T-helper 17 cell (primary cell): ENCODE measurements at regions not wholly inside any gene's neighbourhood (a gene's known extent, or its start where the extent isn't known, plus 50 kb on each side); places are given as distances from the start of the nearest gene placed in this dataset.
"Not testable (repeated sequence)": the region's sequence is repeated elsewhere in the genome, so short reads cannot be mapped to it uniquely, and the experiment has no call there.

Source experiments
- ATAC-seq: fragments of 150-1000 bp; cut with Tn5 transposase; 2 replicates; pipeline ENCODE4 v1.10.0; 2021; ENCODE audit warnings: mild to moderate bottlenecking, moderate library complexity
- DNase-seq, 3 donors: peaks; one replicate each; pipeline versions ENCODE4 v3.0.0 to v3.0.0-alpha.2; 2020 to 2021
- H3K9me3 ChIP-seq: one replicate; pipeline ENCODE4 v1.7.0; 2013; ENCODE audit warnings: low read length, mild to moderate bottlenecking; ENCODE audit not compliant: control insufficient read depth, poor library complexity, severe bottlenecking
- H3K27ac Mint-ChIP-seq: one replicate; pipeline ENCODE4 v1.8.0; 2022; ENCODE audit warnings: mild to moderate bottlenecking, moderate library complexity, mixed read lengths
- H3K27me3 Mint-ChIP-seq: one replicate; pipeline ENCODE4 v1.8.0; 2022; ENCODE audit warnings: mixed read lengths
- H3K36me3 Mint-ChIP-seq: one replicate; pipeline ENCODE4 v1.8.0; 2022; ENCODE audit warnings: low read depth, mixed read lengths
- H3K4me1 Mint-ChIP-seq: one replicate; pipeline ENCODE4 v1.8.0; 2022; ENCODE audit warnings: mild to moderate bottlenecking, mixed read lengths
- H3K4me3 Mint-ChIP-seq: one replicate; pipeline ENCODE4 v1.8.0; 2022; ENCODE audit warnings: mild to moderate bottlenecking, moderate library complexity, mixed read lengths

- not testable (repeated sequence) for ATAC-seq, H3K9me3 ChIP-seq
Measured at GRCh38 chr14:105641951-105642350, 115.6 kb downstream of the TMEM121 start.

GRCh38 chr14:105642486-105642885 lies 116.1 kb downstream of the TMEM121 start:
- H3K27ac Mint-ChIP-seq, ATAC-seq, H3K36me3 Mint-ChIP-seq, H3K9me3 ChIP-seq, H3K4me1 Mint-ChIP-seq, DNase-seq, H3K4me3 Mint-ChIP-seq: not testable (repeated sequence)
- H3K27me3 Mint-ChIP-seq = peaks cover 17% of the 10 kb centered on the region

More at GRCh38 chr14:105641951-105642350, 115.6 kb downstream of the TMEM121 start:
- not testable (repeated sequence) for H3K27ac Mint-ChIP-seq, H3K4me1 Mint-ChIP-seq, H3K36me3 Mint-ChIP-seq, DNase-seq, H3K4me3 Mint-ChIP-seq
- peaks cover 16% of the 10 kb centered on the region for H3K27me3 Mint-ChIP-seq

- peaks cover 17% of the 10 kb centered on the region for H3K27me3 Mint-ChIP-seq
- not testable (repeated sequence) for H3K9me3 ChIP-seq, ATAC-seq, DNase-seq, H3K4me1 Mint-ChIP-seq, H3K4me3 Mint-ChIP-seq, H3K36me3 Mint-ChIP-seq, H3K27ac Mint-ChIP-seq
Measured at GRCh38 chr14:105643406-105644052, 117.1 kb downstream of the TMEM121 start.

- not testable (repeated sequence) for H3K36me3 Mint-ChIP-seq, H3K9me3 ChIP-seq, H3K4me3 Mint-ChIP-seq, DNase-seq, H3K27ac Mint-ChIP-seq, ATAC-seq, H3K4me1 Mint-ChIP-seq
- H3K27me3 Mint-ChIP-seq = peaks cover 17% of the 10 kb centered on the region
Measured at GRCh38 chr14:105644053-105644435, 117.7 kb downstream of the TMEM121 start.

- not testable (repeated sequence) for H3K36me3 Mint-ChIP-seq, H3K4me3 Mint-ChIP-seq, H3K27ac Mint-ChIP-seq, H3K4me1 Mint-ChIP-seq, H3K9me3 ChIP-seq, ATAC-seq, DNase-seq
- H3K27me3 Mint-ChIP-seq = peaks cover 17% of the 10 kb centered on the region
Measured at GRCh38 chr14:105644457-105644856, 118.1 kb downstream of the TMEM121 start.

GRCh38 chr14:105644891-105645290 lies 118.5 kb downstream of the TMEM121 start:
- H3K9me3 ChIP-seq, H3K4me1 Mint-ChIP-seq, H3K4me3 Mint-ChIP-seq, H3K27ac Mint-ChIP-seq, DNase-seq, ATAC-seq, H3K36me3 Mint-ChIP-seq: not testable (repeated sequence)
- H3K27me3 Mint-ChIP-seq = peaks cover 17% of the 10 kb centered on the region

- DNase-seq = not testable (repeated sequence)
Measured at GRCh38 chr14:105645389-105645788, 119.0 kb downstream of the TMEM121 start.

GRCh38 chr14:105646175-105646574 lies 119.8 kb downstream of the TMEM121 start:
- H3K4me1 Mint-ChIP-seq = peaks cover 6% of the 10 kb centered on the region
- no peaks in the 10 kb centered on the region for H3K36me3 Mint-ChIP-seq
- H3K27ac Mint-ChIP-seq = no peak overlapping the region
- H3K4me3 Mint-ChIP-seq = no peak overlapping the region
- ATAC-seq = no peak
- H3K27me3 Mint-ChIP-seq = peaks cover 17% of the 10 kb centered on the region
- H3K9me3 ChIP-seq = no peaks in the 10 kb centered on the region
- DNase-seq = no peak

More at GRCh38 chr14:105645389-105645788, 119.0 kb downstream of the TMEM121 start:
- not testable (repeated sequence) for ATAC-seq, H3K4me3 Mint-ChIP-seq, H3K36me3 Mint-ChIP-seq, H3K27ac Mint-ChIP-seq, H3K9me3 ChIP-seq, H3K4me1 Mint-ChIP-seq
- peaks cover 17% of the 10 kb centered on the region for H3K27me3 Mint-ChIP-seq

- H3K4me1 Mint-ChIP-seq, H3K27ac Mint-ChIP-seq, ATAC-seq, H3K9me3 ChIP-seq, DNase-seq, H3K36me3 Mint-ChIP-seq: not testable (repeated sequence)
- Mint-ChIP-seq H3K27me3 (peaks cover 17% of the 10 kb centered on the region), H3K4me3 (peak overlapping the region; percentile 45)
Measured at GRCh38 chr14:105646711-105647281, 120.4 kb downstream of the TMEM121 start.

- H3K27me3 Mint-ChIP-seq = peaks cover 17% of the 10 kb centered on the region
- H3K4me1 Mint-ChIP-seq, H3K36me3 Mint-ChIP-seq, ATAC-seq, DNase-seq, H3K27ac Mint-ChIP-seq, H3K4me3 Mint-ChIP-seq, H3K9me3 ChIP-seq: not testable (repeated sequence)
Measured at GRCh38 chr14:105647426-105647783, 121.0 kb downstream of the TMEM121 start.

- Mint-ChIP-seq H3K36me3 (no peaks in the 10 kb centered on the region), H3K27me3 (peaks cover 17% of the 10 kb centered on the region), H3K27ac (no peak overlapping the region), H3K4me1 (peaks cover 6% of the 10 kb centered on the region), H3K4me3 (peak overlapping the region; percentile 75)
- ATAC-seq = peak; percentile 33
- no peak for DNase-seq
- no peaks in the 10 kb centered on the region for H3K9me3 ChIP-seq
Measured at GRCh38 chr14:105647784-105648608, 121.6 kb downstream of the TMEM121 start.

GRCh38 chr14:105648609-105649535 lies 122.5 kb downstream of the TMEM121 start:
- H3K27ac Mint-ChIP-seq, H3K4me1 Mint-ChIP-seq, H3K9me3 ChIP-seq, ATAC-seq, DNase-seq, H3K36me3 Mint-ChIP-seq: not testable (repeated sequence)
- peak overlapping the region; percentile 75 for H3K4me3 Mint-ChIP-seq
- peaks cover 11% of the 10 kb centered on the region for H3K27me3 Mint-ChIP-seq

GRCh38 chr14:105652317-105652716 lies 125.9 kb downstream of the TMEM121 start:
- not testable (repeated sequence) for H3K4me1 Mint-ChIP-seq, ATAC-seq, H3K36me3 Mint-ChIP-seq, H3K27me3 Mint-ChIP-seq, H3K9me3 ChIP-seq, H3K4me3 Mint-ChIP-seq, DNase-seq
- peak overlapping the region; percentile 21 for H3K27ac Mint-ChIP-seq
